ENCODE measurements at regions not wholly inside any gene's neighbourhood (a gene's known extent, or its start where the extent isn't known, plus 50 kb on each side); places are given as distances from the start of the nearest gene placed in this dataset.

- TF ChIP-seq CTCF (IDR thresholded peaks at IDR 0.05) (no peak), POLR2A (IDR thresholded peaks at IDR 0.05) (no peak)
These were observed 521.5 kb upstream of the RAB6C start for GRCh38 chr2:129458006-129458405.

Measured in Peyer's patch (tissue), 4 donors.